Endothelial cell (in vitro differentiated cells): ENCODE measurements at regions not wholly inside any gene's neighbourhood (a gene's known extent, or its start where the extent isn't known, plus 50 kb on each side); places are given as distances from the start of the nearest gene placed in this dataset.

Experiments
- DNase-seq: peaks from one replicate; pipeline ENCODE4 v3.0.0; 2021; ENCODE audit warnings: low spot score
- H3K27ac Mint-ChIP-seq: one replicate; pipeline ENCODE4 v1.8.0; 2021; ENCODE audit warnings: mixed read lengths, inconsistent platforms; ENCODE audit not compliant: unreplicated experiment
- H3K27me3 Mint-ChIP-seq: one replicate; pipeline ENCODE4 v1.8.0; 2021; ENCODE audit warnings: mild to moderate bottlenecking, moderate library complexity, mixed read lengths, inconsistent platforms; ENCODE audit not compliant: unreplicated experiment
- H3K36me3 Mint-ChIP-seq: one replicate; pipeline ENCODE4 v1.8.0; 2021; ENCODE audit warnings: mild to moderate bottlenecking, low read depth, mixed read lengths, inconsistent platforms; ENCODE audit not compliant: unreplicated experiment
- H3K4me1 Mint-ChIP-seq: one replicate; pipeline ENCODE4 v1.8.0; 2021; ENCODE audit warnings: mild to moderate bottlenecking, mixed read lengths, inconsistent platforms; ENCODE audit not compliant: unreplicated experiment
- H3K4me3 Mint-ChIP-seq: one replicate; pipeline ENCODE4 v1.8.0; 2021; ENCODE audit warnings: mild to moderate bottlenecking, mixed read lengths, inconsistent platforms; ENCODE audit not compliant: unreplicated experiment
- H3K9me3 Mint-ChIP-seq: one replicate; pipeline ENCODE4 v1.8.0; 2021; ENCODE audit warnings: mixed read lengths, inconsistent platforms; ENCODE audit not compliant: unreplicated experiment
- CTCF ChIP-seq: fragments of 200-600 bp; sonication (generic); IDR thresholded peaks from one replicate; pipeline ENCODE4 v1.5.0; 2021; ENCODE audit warnings: antibody characterized with exemption; ENCODE audit not compliant: unreplicated experiment

GRCh38 chr15:87711026-87711425 lies 545.5 kb downstream of the NTRK3 start:
- no peak for TF ChIP-seq CTCF
- Mint-ChIP-seq H3K4me1 (no peaks in the 10 kb centered on the region), H3K27ac (no peak overlapping the region), H3K27me3 (no peaks in the 10 kb centered on the region), H3K36me3 (no peaks in the 10 kb centered on the region), H3K9me3 (no peaks in the 10 kb centered on the region), H3K4me3 (no peak overlapping the region)
- no peak for DNase-seq

GRCh38 chr15:87710406-87710805 lies 546.1 kb downstream of the NTRK3 start:
- H3K36me3 Mint-ChIP-seq: no peaks in the 10 kb centered on the region
- no peak for DNase-seq
- H3K4me1 Mint-ChIP-seq: no peaks in the 10 kb centered on the region
- no peak overlapping the region for H3K4me3 Mint-ChIP-seq
- no peaks in the 10 kb centered on the region for H3K9me3 Mint-ChIP-seq
- no peaks in the 10 kb centered on the region for H3K27me3 Mint-ChIP-seq
- TF ChIP-seq CTCF: no peak
- H3K27ac Mint-ChIP-seq: no peak overlapping the region

- no peaks in the 10 kb centered on the region for H3K27me3 Mint-ChIP-seq
- H3K9me3 Mint-ChIP-seq: no peaks in the 10 kb centered on the region
- no peak overlapping the region for H3K4me3 Mint-ChIP-seq
- H3K27ac Mint-ChIP-seq: no peak overlapping the region
- TF ChIP-seq CTCF: no peak
- no peaks in the 10 kb centered on the region for H3K36me3 Mint-ChIP-seq
- DNase-seq: no peak
- H3K4me1 Mint-ChIP-seq: peaks cover 3% of the 10 kb centered on the region
These were observed 548.9 kb downstream of the NTRK3 start for GRCh38 chr15:87707566-87708130.

- peaks cover 3% of the 10 kb centered on the region for H3K4me1 Mint-ChIP-seq
- H3K4me3 Mint-ChIP-seq: no peak overlapping the region
- TF ChIP-seq CTCF: no peak
- no peaks in the 10 kb centered on the region for H3K9me3 Mint-ChIP-seq
- H3K36me3 Mint-ChIP-seq: no peaks in the 10 kb centered on the region
- H3K27ac Mint-ChIP-seq: no peak overlapping the region
- H3K27me3 Mint-ChIP-seq: no peaks in the 10 kb centered on the region
- DNase-seq: no peak
These were observed 549.5 kb downstream of the NTRK3 start for GRCh38 chr15:87707071-87707470.

GRCh38 chr15:87706001-87706400 lies 550.5 kb downstream of the NTRK3 start:
- TF ChIP-seq CTCF: no peak
- Mint-ChIP-seq H3K27me3 (no peaks in the 10 kb centered on the region), H3K4me3 (no peak overlapping the region), H3K36me3 (no peaks in the 10 kb centered on the region), H3K9me3 (no peaks in the 10 kb centered on the region), H3K4me1 (peaks cover 3% of the 10 kb centered on the region), H3K27ac (no peak overlapping the region)
- DNase-seq: no peak
